ENCODE measurements at regions not wholly inside any gene's neighbourhood (a gene's known extent, or its start where the extent isn't known, plus 50 kb on each side); places are given as distances from the start of the nearest gene placed in this dataset.

- ATAC-seq (ENCODE audit: insufficient number of reproducible peaks, low FRiP score, low read depth) (no peak), DNase-seq (ENCODE audit: low spot score) (no peak)
- no peaks in the 10 kb centered on the region for H3K9me3 ChIP-seq
- no peak for TF ChIP-seq CTCF (IDR thresholded peaks at IDR 0.05)
- no peaks in the 10 kb centered on the region for H3K27me3 ChIP-seq (replicated peaks; ENCODE audit: insufficient read depth)
- H3K4me3 ChIP-seq: no peak overlapping the region
- H3K36me3 ChIP-seq: no peaks in the 10 kb centered on the region
- no peak overlapping the region for H3K27ac ChIP-seq
- H3K4me1 ChIP-seq (ENCODE audit: control insufficient read depth in 1 of 2, low read depth in 2 of 2): no peaks in the 10 kb centered on the region
Measured at GRCh38 chr1:193700710-193701355, 514.4 kb upstream of the B3GALT2 start.

DNA sequence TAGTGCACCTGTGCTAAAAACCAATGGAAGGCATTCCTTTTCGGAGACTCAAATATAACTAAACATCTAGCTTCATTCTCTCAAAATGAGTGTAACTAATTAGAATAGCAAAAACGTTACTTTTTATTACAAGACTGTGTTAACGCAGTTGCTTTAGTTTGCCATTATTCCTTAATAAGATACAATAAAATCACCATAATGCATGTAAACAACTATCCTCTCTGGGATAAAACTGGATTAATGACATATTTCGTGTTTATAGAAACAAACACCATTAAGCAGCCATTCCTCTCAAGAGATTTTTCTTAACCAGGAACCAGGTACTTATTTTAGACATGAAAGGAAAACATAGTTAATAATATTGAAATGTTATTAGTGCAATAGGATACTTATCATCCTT lies 512.8 kb upstream of the B3GALT2 start:
- Histone ChIP-seq H3K27ac (no peak overlapping the region), H3K4me3 (no peak overlapping the region), H3K36me3 (no peaks in the 10 kb centered on the region), H3K9me3 (no peaks in the 10 kb centered on the region), H3K4me1 (ENCODE audit: control insufficient read depth in 1 of 2, low read depth in 2 of 2) (no peaks in the 10 kb centered on the region), H3K27me3 (replicated peaks; ENCODE audit: insufficient read depth) (no peaks in the 10 kb centered on the region)
- ATAC-seq (ENCODE audit: insufficient number of reproducible peaks, low FRiP score, low read depth): no peak
- no peak for DNase-seq (ENCODE audit: low spot score)
- TF ChIP-seq CTCF (IDR thresholded peaks at IDR 0.05): no peak

DNA sequence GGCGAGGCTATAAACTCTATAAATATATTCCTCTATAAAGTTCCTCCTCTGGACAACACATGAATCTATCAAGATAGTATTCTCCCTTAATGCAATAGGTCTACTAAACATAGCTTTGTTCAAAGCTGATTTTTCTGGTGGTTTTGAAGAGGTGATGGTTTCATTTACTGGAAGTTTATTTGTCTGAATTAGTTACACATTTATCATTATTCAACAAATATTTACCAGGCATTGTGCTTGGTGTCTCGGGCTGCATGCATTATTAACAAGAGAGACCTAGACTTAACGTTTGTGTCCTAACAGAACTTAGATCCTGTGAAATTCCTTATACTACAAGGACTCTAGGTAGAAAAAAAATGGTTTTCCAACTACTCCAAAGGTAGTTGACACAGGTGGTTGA lies 511.4 kb upstream of the B3GALT2 start:
- no peaks in the 10 kb centered on the region for H3K4me1 ChIP-seq (ENCODE audit: control insufficient read depth in 1 of 2, low read depth in 2 of 2)
- no peaks in the 10 kb centered on the region for H3K36me3 ChIP-seq
- DNase-seq (ENCODE audit: low spot score) (no peak), ATAC-seq (ENCODE audit: insufficient number of reproducible peaks, low FRiP score, low read depth) (no peak)
- no peak for TF ChIP-seq CTCF (IDR thresholded peaks at IDR 0.05)
- no peaks in the 10 kb centered on the region for H3K27me3 ChIP-seq (replicated peaks; ENCODE audit: insufficient read depth)
- H3K9me3 ChIP-seq: no peaks in the 10 kb centered on the region
- no peak overlapping the region for H3K4me3 ChIP-seq
- no peak overlapping the region for H3K27ac ChIP-seq

DNA sequence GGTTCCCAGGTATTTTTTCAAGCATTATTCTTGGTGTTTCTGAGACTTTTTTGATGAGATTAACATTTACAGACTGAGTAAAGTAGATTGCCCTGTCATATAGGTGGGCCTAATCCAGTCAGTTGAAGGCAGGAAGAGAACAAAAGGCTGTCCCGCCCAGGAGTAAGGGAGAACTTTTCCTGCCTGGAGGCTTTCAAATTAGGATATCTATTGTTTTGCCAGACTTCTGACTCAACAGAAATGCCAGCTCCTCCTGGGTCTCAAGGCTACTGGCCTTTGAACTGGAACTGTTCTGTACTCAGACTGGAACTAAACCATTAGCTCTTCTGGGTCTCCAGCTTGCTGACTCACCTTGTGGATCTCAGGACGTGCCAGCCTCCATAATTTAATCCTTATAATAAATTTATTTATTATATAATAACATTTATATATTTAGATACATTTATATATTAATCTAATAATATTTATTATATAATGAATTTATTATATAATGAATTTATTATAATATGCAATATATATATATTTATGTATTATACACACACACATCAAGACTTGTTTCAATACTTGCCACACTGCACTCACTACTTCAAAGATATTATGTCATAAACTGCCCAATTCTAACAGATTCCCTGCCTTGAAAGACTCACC lies 510.8 kb upstream of the B3GALT2 start:
- no peak overlapping the region for H3K4me3 ChIP-seq
- no peaks in the 10 kb centered on the region for H3K4me1 ChIP-seq (ENCODE audit: control insufficient read depth in 1 of 2, low read depth in 2 of 2)
- no peaks in the 10 kb centered on the region for H3K9me3 ChIP-seq
- TF ChIP-seq CTCF (IDR thresholded peaks at IDR 0.05): no peak
- no peaks in the 10 kb centered on the region for H3K27me3 ChIP-seq (replicated peaks; ENCODE audit: insufficient read depth)
- ATAC-seq (ENCODE audit: insufficient number of reproducible peaks, low FRiP score, low read depth) (no peak), DNase-seq (ENCODE audit: low spot score) (no peak)
- H3K36me3 ChIP-seq: no peaks in the 10 kb centered on the region
- H3K27ac ChIP-seq: no peak overlapping the region

GRCh38 chr1:193694741-193695140 lies 508.3 kb upstream of the B3GALT2 start:
- no peaks in the 10 kb centered on the region for H3K27me3 ChIP-seq (replicated peaks; ENCODE audit: insufficient read depth)
- no peaks in the 10 kb centered on the region for H3K36me3 ChIP-seq
- no peak for TF ChIP-seq CTCF (IDR thresholded peaks at IDR 0.05)
- DNase-seq (ENCODE audit: low spot score) (no peak), ATAC-seq (ENCODE audit: insufficient number of reproducible peaks, low FRiP score, low read depth) (no peak)
- no peaks in the 10 kb centered on the region for H3K4me1 ChIP-seq (ENCODE audit: control insufficient read depth in 1 of 2, low read depth in 2 of 2)
- no peak overlapping the region for H3K4me3 ChIP-seq
- no peaks in the 10 kb centered on the region for H3K9me3 ChIP-seq
- H3K27ac ChIP-seq: no peak overlapping the region
